ENCODE measurements at regions not wholly inside any gene's neighbourhood (a gene's known extent, or its start where the extent isn't known, plus 50 kb on each side); places are given as distances from the start of the nearest gene placed in this dataset.

- 84 to 89% methylated on average over 10 of the region's 10 CpGs for WGBS, 2 experiments (ENCODE audit: low coverage in 1 of 2, low lambda C conversion rate in 2 of 2, missing lambda C conversion rate in 2 of 2)
- TF ChIP-seq EZH2phosphoT487 (IDR thresholded peaks at IDR 0.05; ENCODE audit: insufficient read depth, low read depth), result no peak
- Histone ChIP-seq H3K36me3 (ENCODE audit: low read depth) (no peaks in the 10 kb centered on the region), H3K4me1 (ENCODE audit: insufficient read depth) (peaks cover 34% of the 10 kb centered on the region), H3K79me2 (ENCODE audit: insufficient read depth) (no peaks in the 10 kb centered on the region), H3K9ac (no peak overlapping the region), H4K20me1 (ENCODE audit: insufficient read depth) (no peaks in the 10 kb centered on the region), H3K9me3 (ENCODE audit: low read depth) (no peaks in the 10 kb centered on the region), H3K4me3 (no peak overlapping the region), H2AFZ (no peak overlapping the region), H3K4me2 (ENCODE audit: unreplicated experiment) (no peak overlapping the region), H3K27ac (no peak overlapping the region), H3F3A (ENCODE audit: insufficient read depth) (peaks cover 39% of the 10 kb centered on the region), H3K9me2 (ENCODE audit: insufficient read depth) (no peaks in the 10 kb centered on the region), H3K27me3 (replicated peaks; ENCODE audit: insufficient read depth) (no peaks in the 10 kb centered on the region)
- in situ Hi-C loops (cut with MboI), result no loop called here
- DNase-seq, result no peak
These were observed 258.5 kb downstream of the DLEU7 start for GRCh38 chr13:50584856-50585580.

- H3K27me3 ChIP-seq (replicated peaks; ENCODE audit: insufficient read depth), result no peaks in the 10 kb centered on the region
- H3K36me3 ChIP-seq (ENCODE audit: low read depth), result no peaks in the 10 kb centered on the region
- no peaks in the 10 kb centered on the region for H3K9me2 ChIP-seq (ENCODE audit: insufficient read depth)
- no peak for DNase-seq
- H2AFZ ChIP-seq, result no peak overlapping the region
- no peaks in the 10 kb centered on the region for H3K9me3 ChIP-seq (ENCODE audit: low read depth)
- no peaks in the 10 kb centered on the region for H4K20me1 ChIP-seq (ENCODE audit: insufficient read depth)
- TF ChIP-seq EZH2 (IDR thresholded peaks at IDR 0.05; ENCODE audit: insufficient read depth, poor library complexity, severe bottlenecking) (no peak), EZH2phosphoT487 (IDR thresholded peaks at IDR 0.05; ENCODE audit: insufficient read depth, low read depth) (no peak)
- H3K4me3 ChIP-seq, result no peak overlapping the region
- no peak overlapping the region for H3K27ac ChIP-seq
- H3K9ac ChIP-seq, result no peak overlapping the region
- WGBS, 2 experiments (ENCODE audit: low coverage in 1 of 2, low lambda C conversion rate in 2 of 2, missing lambda C conversion rate in 2 of 2), result 85 to 88% methylated on average over 6 of the region's 6 CpGs
- H3F3A ChIP-seq (ENCODE audit: insufficient read depth), result peaks cover 40% of the 10 kb centered on the region
- in situ Hi-C loops (cut with MboI), result no loop called here
- H3K4me1 ChIP-seq (ENCODE audit: insufficient read depth), result peaks cover 36% of the 10 kb centered on the region
- H3K79me2 ChIP-seq (ENCODE audit: insufficient read depth), result no peaks in the 10 kb centered on the region
- no peak overlapping the region for H3K4me2 ChIP-seq (ENCODE audit: unreplicated experiment)
These were observed 257.6 kb downstream of the DLEU7 start for GRCh38 chr13:50585674-50586413.

- in situ Hi-C loops (cut with MboI), result no loop called here
- TF ChIP-seq EZH2phosphoT487 (IDR thresholded peaks at IDR 0.05; ENCODE audit: insufficient read depth, low read depth) (no peak), EZH2 (IDR thresholded peaks at IDR 0.05; ENCODE audit: insufficient read depth, poor library complexity, severe bottlenecking) (no peak)
- WGBS, 2 experiments (ENCODE audit: low coverage in 1 of 2, low lambda C conversion rate in 2 of 2, missing lambda C conversion rate in 2 of 2), result 79% methylated on average over 8 of the region's 8 CpGs
- no peak for DNase-seq
- Histone ChIP-seq H2AFZ (no peak overlapping the region), H3K27me3 (replicated peaks; ENCODE audit: insufficient read depth) (no peaks in the 10 kb centered on the region), H3K4me3 (no peak overlapping the region), H3K4me1 (ENCODE audit: insufficient read depth) (peaks cover 31% of the 10 kb centered on the region), H3K4me2 (ENCODE audit: unreplicated experiment) (no peak overlapping the region), H4K20me1 (ENCODE audit: insufficient read depth) (no peaks in the 10 kb centered on the region), H3K9me3 (ENCODE audit: low read depth) (no peaks in the 10 kb centered on the region), H3K27ac (no peak overlapping the region), H3K79me2 (ENCODE audit: insufficient read depth) (no peaks in the 10 kb centered on the region), H3K36me3 (ENCODE audit: low read depth) (no peaks in the 10 kb centered on the region), H3K9me2 (ENCODE audit: insufficient read depth) (no peaks in the 10 kb centered on the region), H3F3A (ENCODE audit: insufficient read depth) (peaks cover 39% of the 10 kb centered on the region), H3K9ac (no peak overlapping the region)
These were observed 256.9 kb downstream of the DLEU7 start for GRCh38 chr13:50586414-50587083.

- H3K27me3 ChIP-seq (replicated peaks; ENCODE audit: insufficient read depth), result no peaks in the 10 kb centered on the region
- no peak for DNase-seq
- no peaks in the 10 kb centered on the region for H3K36me3 ChIP-seq (ENCODE audit: low read depth)
- H4K20me1 ChIP-seq (ENCODE audit: insufficient read depth), result no peaks in the 10 kb centered on the region
- no peak overlapping the region for H3K4me3 ChIP-seq
- no peak overlapping the region for H3K27ac ChIP-seq
- 96 to 99% methylated on average over 4 of the region's 4 CpGs for WGBS, 2 experiments (ENCODE audit: low coverage in 1 of 2, low lambda C conversion rate in 2 of 2, missing lambda C conversion rate in 2 of 2)
- in situ Hi-C loops (cut with MboI), result no loop called here
- H3K9me3 ChIP-seq (ENCODE audit: low read depth), result no peaks in the 10 kb centered on the region
- peaks cover 35% of the 10 kb centered on the region for H3F3A ChIP-seq (ENCODE audit: insufficient read depth)
- H3K4me2 ChIP-seq (ENCODE audit: unreplicated experiment), result no peak overlapping the region
- H3K4me1 ChIP-seq (ENCODE audit: insufficient read depth), result peaks cover 37% of the 10 kb centered on the region
- H3K9me2 ChIP-seq (ENCODE audit: insufficient read depth), result no peaks in the 10 kb centered on the region
- H3K79me2 ChIP-seq (ENCODE audit: insufficient read depth), result no peaks in the 10 kb centered on the region
- H2AFZ ChIP-seq, result no peak overlapping the region
- H3K9ac ChIP-seq, result no peak overlapping the region
- TF ChIP-seq EZH2phosphoT487 (IDR thresholded peaks at IDR 0.05; ENCODE audit: insufficient read depth, low read depth), result no peak
- TF ChIP-seq EZH2 (IDR thresholded peaks at IDR 0.05; ENCODE audit: insufficient read depth, poor library complexity, severe bottlenecking), result no peak
These were observed 256.4 kb downstream of the DLEU7 start for GRCh38 chr13:50587115-50587514.

Measured in GM23248 (cell line).